ENCODE measurements at regions not wholly inside any gene's neighbourhood (a gene's known extent, or its start where the extent isn't known, plus 50 kb on each side); places are given as distances from the start of the nearest gene placed in this dataset.

- Histone ChIP-seq H2AK5ac (ENCODE audit: low read depth, low read length) (no peak overlapping the region), H2AFZ (ENCODE audit: low read length) (no peak overlapping the region), H3K79me1 (ENCODE audit: low read depth, low read length) (no peaks in the 10 kb centered on the region), H2BK5ac (ENCODE audit: low read depth, low read length) (no peak overlapping the region), H2BK15ac (ENCODE audit: low read length) (no peak overlapping the region), H3K36me3 (ENCODE audit: control insufficient read depth in 2 of 4, insufficient read depth in 4 of 4, low read length in 3 of 4) (no peaks in the 10 kb centered on the region), H4K20me1 (replicated peaks in 1 of 2; ENCODE audit: control insufficient read depth in 1 of 2, insufficient read depth in 2 of 2, low read length in 2 of 2) (no peaks in the 10 kb centered on the region), H3K18ac (ENCODE audit: extremely low read depth, low read length) (no peak overlapping the region), H3K4me3 (ENCODE audit: extremely low read depth in 1 of 4, insufficient read depth in 2 of 4, low read depth in 3 of 4, low read length in 4 of 4) (no peak overlapping the region), H3K27me3 (replicated peaks in 1 of 4; ENCODE audit: control insufficient read depth in 3 of 4, extremely low read depth in 1 of 4, insufficient read depth in 3 of 4, low read length in 3 of 4) (no peaks in the 10 kb centered on the region), H4K5ac (ENCODE audit: insufficient read length, low read depth, low read length) (no peak overlapping the region), H3K4ac (replicated peaks; ENCODE audit: insufficient read length, low read depth, low read length) (no peak overlapping the region), H3K27ac (ENCODE audit: low read depth, low read length) (no peak overlapping the region), H2BK120ac (replicated peaks; ENCODE audit: low read depth, low read length) (no peak overlapping the region), H2BK20ac (ENCODE audit: low read length) (no peak overlapping the region), H4K8ac (ENCODE audit: extremely low read depth, insufficient read depth, low read length) (no peak overlapping the region), H4K91ac (replicated peaks; ENCODE audit: insufficient read length, low read length) (no peak overlapping the region), H3K9me3 (ENCODE audit: insufficient read depth in 2 of 2, low read depth in 1 of 2, low read length in 1 of 2) (no peaks in the 10 kb centered on the region), H3K23ac (ENCODE audit: insufficient read length) (no peak overlapping the region), H3K14ac (ENCODE audit: insufficient read length) (no peak overlapping the region), H3K4me1 (replicated peaks in 1 of 4; ENCODE audit: control insufficient read depth in 3 of 4, insufficient read depth in 4 of 4, low read length in 3 of 4) (no peaks in the 10 kb centered on the region), H2BK12ac (ENCODE audit: low read depth, low read length) (no peak overlapping the region), H3K9ac (replicated peaks in 1 of 4; ENCODE audit: extremely low read depth in 1 of 4, low read depth in 3 of 4, low read length in 3 of 4) (no peak overlapping the region), H3K23me2 (ENCODE audit: low read depth, low read length) (no peaks in the 10 kb centered on the region), H3K79me2 (ENCODE audit: control insufficient read depth in 1 of 2, insufficient read depth in 2 of 2, low read length in 2 of 2) (no peaks in the 10 kb centered on the region), H3K4me2 (ENCODE audit: insufficient read depth in 1 of 2, low read depth in 2 of 2, low read length in 2 of 2) (no peak overlapping the region), H3K56ac (replicated peaks; ENCODE audit: insufficient read length, low read depth, low read length) (no peak overlapping the region)
- no peak for DNase-seq (ENCODE audit: low read depth in 1 of 2, low spot score in 2 of 2)
- CTCF ChIA-PET (ENCODE audit: partially characterized antibody): no interaction called here
- no peak for FAIRE-seq
- POLR2A ChIA-PET (ENCODE audit: partially characterized antibody): no interaction called here
- TF ChIP-seq SP4 (IDR thresholded peaks at IDR 0.05; ENCODE audit: low read length) (no peak), CEBPB (IDR thresholded peaks at IDR 0.05; ENCODE audit: low read depth, low read length) (no peak), RFX5 (IDR thresholded peaks at IDR 0.05; ENCODE audit: borderline replicate concordance, low read depth, low read length) (no peak), TAF1 (IDR thresholded peaks at IDR 0.05; ENCODE audit: low read depth, low read length) (no peak)
These were observed 151.1 kb upstream of the ADGRL3 start for GRCh38 chr4:61049018-61049417.
